ENCODE measurements at regions not wholly inside any gene's neighbourhood (a gene's known extent, or its start where the extent isn't known, plus 50 kb on each side); places are given as distances from the start of the nearest gene placed in this dataset.

DNA sequence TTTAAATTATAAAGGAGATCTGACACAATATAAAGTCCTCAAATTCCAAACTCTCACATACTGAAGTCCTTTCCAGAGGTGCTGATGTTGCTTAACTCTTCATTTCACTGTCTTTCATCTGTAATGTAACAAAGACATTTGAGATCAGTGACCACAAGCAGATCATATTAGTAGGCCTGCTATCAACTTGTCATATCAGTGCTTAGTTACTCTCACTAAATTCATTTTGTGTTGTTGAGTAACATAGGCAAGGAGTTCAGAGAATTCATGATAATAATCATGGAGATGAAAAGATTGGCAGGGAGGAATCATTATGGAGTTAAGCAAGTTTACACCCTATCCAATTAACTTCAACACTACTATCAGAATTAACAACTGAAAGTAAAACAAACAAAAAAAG is 571.0 kb upstream of the ARRDC3 start:
- ChIA-PET POLR2A (no interaction called here), CTCF (no interaction called here)
- no peak overlapping the region for H3K4me2 ChIP-seq (ENCODE audit: insufficient read depth, low read length)
- H3K36me3 ChIP-seq (ENCODE audit: control insufficient read depth in 2 of 2, extremely low read depth in 1 of 2, insufficient read depth in 2 of 2, low read length in 2 of 2) = no peaks in the 10 kb centered on the region
- H3K9ac ChIP-seq (replicated peaks; ENCODE audit: extremely low read depth, insufficient read depth, low read length) = no peak overlapping the region
- dilution Hi-C loops (cut with MboI; ENCODE audit: extremely low pct_ligation_motif_present, low sequenced_read_pairs) (no loop called here), intact Hi-C loops (cut with micrococcal nuclease) (no loop called here)
- FAIRE-seq (no peak), DNase-seq (ENCODE audit: low read depth, low spot score) (no peak)
- no peak overlapping the region for H2AFZ ChIP-seq (ENCODE audit: low read depth, low read length)
- no peak overlapping the region for H3K27ac ChIP-seq (ENCODE audit: insufficient read depth, low read depth, low read length)
- H3K9me1 ChIP-seq (replicated peaks; ENCODE audit: control insufficient read depth, extremely low read depth, insufficient read depth, low read length) = no peaks in the 10 kb centered on the region
- H3K4me3 ChIP-seq (replicated peaks in 1 of 3; ENCODE audit: insufficient read depth in 1 of 3, low read depth in 1 of 3, low read length in 3 of 3) = no peak overlapping the region
- H3K9me3 ChIP-seq (replicated peaks; ENCODE audit: control insufficient read depth, insufficient read depth, low read length) = no peaks in the 10 kb centered on the region
- H3K79me2 ChIP-seq (ENCODE audit: control insufficient read depth, insufficient read depth, low read length) = no peaks in the 10 kb centered on the region
- no TSS peak for BruUV-seq (replicated peaks)
- TF ChIP-seq EZH2 (IDR thresholded peaks at IDR 0.05; ENCODE audit: borderline replicate concordance, low read depth, low read length, severe bottlenecking) (no peak), POLR2AphosphoS5 (IDR thresholded peaks at IDR 0.05; ENCODE audit: insufficient read depth, low read depth, low read length) (no peak), POLR2A (IDR thresholded peaks at IDR 0.05; ENCODE audit: low read depth, low read length) (no peak), JUN (IDR thresholded peaks at IDR 0.05; ENCODE audit: borderline replicate concordance, insufficient read depth, insufficient read length, low read depth) (no peak)
- TF ChIP-seq, protein P1, sequence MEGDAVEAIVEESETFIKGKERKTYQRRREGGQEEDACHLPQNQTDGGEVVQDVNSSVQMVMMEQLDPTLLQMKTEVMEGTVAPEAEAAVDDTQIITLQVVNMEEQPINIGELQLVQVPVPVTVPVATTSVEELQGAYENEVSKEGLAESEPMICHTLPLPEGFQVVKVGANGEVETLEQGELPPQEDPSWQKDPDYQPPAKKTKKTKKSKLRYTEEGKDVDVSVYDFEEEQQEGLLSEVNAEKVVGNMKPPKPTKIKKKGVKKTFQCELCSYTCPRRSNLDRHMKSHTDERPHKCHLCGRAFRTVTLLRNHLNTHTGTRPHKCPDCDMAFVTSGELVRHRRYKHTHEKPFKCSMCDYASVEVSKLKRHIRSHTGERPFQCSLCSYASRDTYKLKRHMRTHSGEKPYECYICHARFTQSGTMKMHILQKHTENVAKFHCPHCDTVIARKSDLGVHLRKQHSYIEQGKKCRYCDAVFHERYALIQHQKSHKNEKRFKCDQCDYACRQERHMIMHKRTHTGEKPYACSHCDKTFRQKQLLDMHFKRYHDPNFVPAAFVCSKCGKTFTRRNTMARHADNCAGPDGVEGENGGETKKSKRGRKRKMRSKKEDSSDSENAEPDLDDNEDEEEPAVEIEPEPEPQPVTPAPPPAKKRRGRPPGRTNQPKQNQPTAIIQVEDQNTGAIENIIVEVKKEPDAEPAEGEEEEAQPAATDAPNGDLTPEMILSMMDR (IDR thresholded peaks at IDR 0.05; ENCODE audit: extremely low read depth in 1 of 2, insufficient read depth in 1 of 2, low read depth in 1 of 2, low read length in 2 of 2) = no peak
- TF ChIP-seq, protein P2, sequence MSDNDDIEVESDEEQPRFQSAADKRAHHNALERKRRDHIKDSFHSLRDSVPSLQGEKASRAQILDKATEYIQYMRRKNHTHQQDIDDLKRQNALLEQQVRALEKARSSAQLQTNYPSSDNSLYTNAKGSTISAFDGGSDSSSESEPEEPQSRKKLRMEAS (IDR thresholded peaks at IDR 0.05; ENCODE audit: insufficient read depth, insufficient read length) = no peak
- no peaks in the 10 kb centered on the region for H3K4me1 ChIP-seq (ENCODE audit: control insufficient read depth, extremely low read depth, insufficient read depth, low read length)
- no peaks in the 10 kb centered on the region for H3K27me3 ChIP-seq (ENCODE audit: control insufficient read depth in 2 of 2, insufficient read depth in 2 of 2, low read length in 2 of 2)
- no peaks in the 10 kb centered on the region for H4K20me1 ChIP-seq (replicated peaks; ENCODE audit: control insufficient read depth, extremely low read depth, insufficient read depth, low read length)

DNA sequence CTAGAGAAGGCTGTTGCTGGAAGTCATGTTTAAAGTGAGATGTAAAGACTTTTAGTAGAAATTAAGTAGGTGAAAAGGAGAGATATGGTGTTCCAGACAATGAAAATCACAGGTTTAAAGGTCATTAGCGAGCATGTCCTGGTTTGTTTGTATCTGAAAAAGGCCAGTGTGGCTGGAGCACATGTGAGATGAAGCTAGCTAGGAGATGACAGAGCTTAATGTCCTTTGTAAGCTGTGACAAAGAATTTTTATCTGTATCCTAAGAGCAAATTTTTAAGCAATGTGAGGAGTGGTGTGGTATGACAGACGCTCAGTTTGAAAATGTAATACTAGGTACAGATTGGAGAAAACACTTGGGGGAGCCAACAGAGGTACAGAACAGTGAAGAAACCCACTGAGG is 567.2 kb upstream of the ARRDC3 start:
- dilution Hi-C loops (cut with MboI; ENCODE audit: extremely low pct_ligation_motif_present, low sequenced_read_pairs) = no loop called here
- CTCF ChIA-PET = no interaction called here
- no peak for FAIRE-seq

More for the DNA sequence above, 567.2 kb upstream of the ARRDC3 start:
- BruUV-seq (replicated peaks) = no TSS peak
- no peaks in the 10 kb centered on the region for H3K9me3 ChIP-seq (replicated peaks; ENCODE audit: control insufficient read depth, insufficient read depth, low read length)
- POLR2A ChIA-PET = no interaction called here
- no peak overlapping the region for H3K4me2 ChIP-seq (ENCODE audit: insufficient read depth, low read length)
- H3K27me3 ChIP-seq (ENCODE audit: control insufficient read depth in 2 of 2, insufficient read depth in 2 of 2, low read length in 2 of 2) = no peaks in the 10 kb centered on the region
- no peak for DNase-seq (ENCODE audit: low read depth, low spot score)
- no peak overlapping the region for H3K27ac ChIP-seq (ENCODE audit: insufficient read depth, low read depth, low read length)
- no peak overlapping the region for H2AFZ ChIP-seq (ENCODE audit: low read depth, low read length)
- H4K20me1 ChIP-seq (replicated peaks; ENCODE audit: control insufficient read depth, extremely low read depth, insufficient read depth, low read length) = no peaks in the 10 kb centered on the region
- H3K4me3 ChIP-seq (replicated peaks in 1 of 3; ENCODE audit: insufficient read depth in 1 of 3, low read depth in 1 of 3, low read length in 3 of 3) = no peak overlapping the region
- no peaks in the 10 kb centered on the region for H3K79me2 ChIP-seq (ENCODE audit: control insufficient read depth, insufficient read depth, low read length)
- no peaks in the 10 kb centered on the region for H3K9me1 ChIP-seq (replicated peaks; ENCODE audit: control insufficient read depth, extremely low read depth, insufficient read depth, low read length)
- intact Hi-C loops (cut with micrococcal nuclease) = no loop called here
- TF ChIP-seq POLR2AphosphoS5 (IDR thresholded peaks at IDR 0.05; ENCODE audit: insufficient read depth, low read depth, low read length) (no peak), POLR2A (IDR thresholded peaks at IDR 0.05; ENCODE audit: low read depth, low read length) (no peak), EZH2 (IDR thresholded peaks at IDR 0.05; ENCODE audit: borderline replicate concordance, low read depth, low read length, severe bottlenecking) (no peak), GATA2 (IDR thresholded peaks at IDR 0.05; ENCODE audit: insufficient read depth, insufficient read length, low read depth, low read length) (no peak), FOS (IDR thresholded peaks at IDR 0.05; ENCODE audit: borderline replicate concordance, insufficient read depth, low read length) (no peak)
- TF ChIP-seq, protein P2 (IDR thresholded peaks at IDR 0.05; ENCODE audit: insufficient read depth, insufficient read length) = no peak
- no peaks in the 10 kb centered on the region for H3K4me1 ChIP-seq (ENCODE audit: control insufficient read depth, extremely low read depth, insufficient read depth, low read length)
- no peaks in the 10 kb centered on the region for H3K36me3 ChIP-seq (ENCODE audit: control insufficient read depth in 2 of 2, extremely low read depth in 1 of 2, insufficient read depth in 2 of 2, low read length in 2 of 2)
- no peak overlapping the region for H3K9ac ChIP-seq (replicated peaks; ENCODE audit: extremely low read depth, insufficient read depth, low read length)

Measured in endothelial cell of umbilical vein (primary cell).